ENCODE measurements at regions not wholly inside any gene's neighbourhood (a gene's known extent, or its start where the extent isn't known, plus 50 kb on each side); places are given as distances from the start of the nearest gene placed in this dataset.

GRCh38 chr1:168920456-168921094, 185.9 kb upstream of the ATP1B1 start:
- DNase-seq, result peak in 1 of 3 experiments; percentile 7

- no peak for DNase-seq
Observed at GRCh38 chr1:168921629-168922028, 184.9 kb upstream of the ATP1B1 start.

DNA sequence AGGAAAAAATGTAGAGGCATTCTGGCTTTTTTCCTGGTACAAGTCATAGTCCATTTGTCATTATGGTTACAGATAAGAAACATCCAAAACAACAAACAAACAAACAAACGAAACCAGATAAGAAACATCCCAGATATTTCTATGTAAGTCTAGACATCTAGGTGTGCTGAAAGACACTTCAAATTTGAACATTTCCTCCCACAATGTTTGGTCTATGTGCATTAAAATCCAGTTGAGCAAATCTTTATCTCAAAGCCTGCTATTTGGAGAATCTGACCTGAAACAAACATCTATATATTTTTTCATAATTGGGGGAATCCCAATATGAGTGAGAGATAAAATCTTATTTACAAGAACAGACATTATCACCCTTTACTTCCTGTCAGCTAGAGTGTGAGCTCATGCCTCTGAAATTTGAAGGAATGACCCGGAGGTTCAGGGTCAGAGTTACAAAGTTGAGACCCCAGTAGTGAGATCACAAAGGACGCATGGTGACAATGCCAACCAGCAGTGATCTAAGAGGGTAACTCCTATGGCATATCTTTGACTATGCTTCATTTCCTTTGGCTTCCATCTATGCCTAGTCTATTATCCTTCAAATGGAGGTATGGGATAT, 182.9 kb upstream of the ATP1B1 start:
- no peak for DNase-seq

- no peak for DNase-seq
Observed at GRCh38 chr1:168924976-168925375, 181.5 kb upstream of the ATP1B1 start.

- DNase-seq, result no peak
Observed at GRCh38 chr1:168926236-168926635, 180.3 kb upstream of the ATP1B1 start.

GRCh38 chr1:168932539-168932938, 174.0 kb upstream of the ATP1B1 start:
- DNase-seq, result peak in 1 of 3 experiments; percentile 31

DNA sequence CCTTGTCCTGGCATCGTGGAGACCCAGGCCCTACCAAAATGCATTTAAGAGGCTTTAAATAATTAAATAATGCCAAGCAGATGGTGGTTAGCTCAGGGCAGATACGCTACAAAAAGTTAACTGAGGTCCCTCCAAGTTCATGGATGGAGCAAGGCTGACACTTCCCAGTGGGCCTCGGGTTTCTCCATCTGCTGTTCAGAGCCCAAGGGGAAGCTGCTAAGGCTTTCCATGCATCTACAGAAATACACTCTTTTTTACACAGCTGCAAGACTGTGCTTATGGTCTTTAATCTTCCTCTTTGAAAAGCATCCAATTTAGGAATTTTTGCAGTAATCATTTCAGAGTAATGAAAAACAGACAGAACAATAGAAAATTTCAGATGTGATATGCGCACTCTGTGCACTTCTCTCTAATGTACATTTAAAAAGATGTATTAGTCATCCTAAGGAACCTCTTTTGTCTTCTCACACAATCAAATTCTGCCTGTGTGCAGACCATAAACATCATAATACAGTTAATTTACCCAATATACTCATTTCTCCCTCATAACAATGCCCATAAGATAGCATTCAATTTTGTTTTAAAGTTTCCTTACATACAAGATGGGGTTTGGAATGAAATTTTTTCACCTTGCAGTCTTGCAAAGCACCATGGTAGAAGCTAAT, 173.2 kb upstream of the ATP1B1 start:
- DNase-seq, result no peak

DNA sequence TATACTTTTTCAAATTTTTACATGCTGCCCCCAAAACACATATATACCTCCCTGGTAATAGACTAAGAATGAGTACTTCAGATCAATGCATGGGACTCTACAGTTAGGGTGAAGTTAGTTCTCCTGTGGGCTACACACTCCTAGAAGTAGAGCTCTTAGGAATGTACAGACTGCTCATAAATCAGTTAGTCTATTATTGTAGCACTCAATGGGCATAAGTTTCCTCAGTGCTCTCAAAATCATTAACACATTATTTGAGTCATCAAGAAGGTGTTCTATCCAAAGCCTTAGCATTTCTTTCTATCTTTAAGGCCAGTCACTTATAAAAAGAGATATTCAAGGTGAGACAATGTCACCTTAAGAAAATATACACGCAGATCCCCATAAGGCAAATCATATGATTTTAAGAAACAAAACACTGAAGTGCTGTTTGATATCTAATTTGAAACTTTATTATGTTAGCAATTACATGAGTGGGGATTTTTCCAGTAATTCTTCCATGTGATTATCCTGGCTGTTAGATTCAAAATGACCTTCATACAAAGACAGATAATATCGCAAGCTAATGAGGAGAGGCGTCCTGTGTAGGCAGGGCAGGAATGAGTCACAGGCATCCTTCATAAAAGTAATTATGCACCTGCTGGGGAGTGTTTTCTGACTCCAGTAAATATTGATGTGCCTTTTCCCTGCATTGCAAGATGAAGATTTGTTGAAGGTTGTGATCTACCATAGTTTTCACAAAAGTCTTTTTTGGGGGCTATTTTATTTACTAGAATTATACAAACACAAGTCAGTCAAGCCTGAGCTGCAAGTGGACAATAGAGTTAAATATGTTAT, 167.2 kb upstream of the ATP1B1 start:
- DNase-seq, result peak in 2 of 3 experiments; percentile 39 to 81

DNA sequence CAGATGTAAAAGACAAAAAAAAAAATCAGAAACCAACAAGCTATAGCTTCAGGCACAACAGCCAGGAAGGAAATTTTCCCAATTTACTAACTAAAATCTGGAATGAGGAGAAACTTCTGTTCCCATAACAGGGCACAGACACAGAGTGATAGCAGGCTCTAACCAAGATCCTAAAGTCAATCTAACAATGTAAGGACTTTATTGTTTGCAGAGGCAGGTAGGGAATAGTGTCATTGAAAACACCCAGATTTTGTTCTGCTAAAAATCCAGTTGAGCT, 166.6 kb upstream of the ATP1B1 start:
- DNase-seq, result peak in 1 of 3 experiments; percentile 55

- no peak for DNase-seq
Observed at GRCh38 chr1:168941640-168942039, 164.8 kb upstream of the ATP1B1 start.

- no peak for DNase-seq
Observed at GRCh38 chr1:168942165-168942564, 164.3 kb upstream of the ATP1B1 start.

GRCh38 chr1:168945870-168946269, 160.6 kb upstream of the ATP1B1 start:
- no peak for DNase-seq

- DNase-seq, result peak in 2 of 3 experiments; percentile 18 to 40
Observed at GRCh38 chr1:168947041-168947440, 159.4 kb upstream of the ATP1B1 start.

- DNase-seq, result no peak
Observed at GRCh38 chr1:168949672-168950071, 156.8 kb upstream of the ATP1B1 start.

GRCh38 chr1:168957818-168958217, 148.7 kb upstream of the ATP1B1 start:
- DNase-seq, result no peak

DNA sequence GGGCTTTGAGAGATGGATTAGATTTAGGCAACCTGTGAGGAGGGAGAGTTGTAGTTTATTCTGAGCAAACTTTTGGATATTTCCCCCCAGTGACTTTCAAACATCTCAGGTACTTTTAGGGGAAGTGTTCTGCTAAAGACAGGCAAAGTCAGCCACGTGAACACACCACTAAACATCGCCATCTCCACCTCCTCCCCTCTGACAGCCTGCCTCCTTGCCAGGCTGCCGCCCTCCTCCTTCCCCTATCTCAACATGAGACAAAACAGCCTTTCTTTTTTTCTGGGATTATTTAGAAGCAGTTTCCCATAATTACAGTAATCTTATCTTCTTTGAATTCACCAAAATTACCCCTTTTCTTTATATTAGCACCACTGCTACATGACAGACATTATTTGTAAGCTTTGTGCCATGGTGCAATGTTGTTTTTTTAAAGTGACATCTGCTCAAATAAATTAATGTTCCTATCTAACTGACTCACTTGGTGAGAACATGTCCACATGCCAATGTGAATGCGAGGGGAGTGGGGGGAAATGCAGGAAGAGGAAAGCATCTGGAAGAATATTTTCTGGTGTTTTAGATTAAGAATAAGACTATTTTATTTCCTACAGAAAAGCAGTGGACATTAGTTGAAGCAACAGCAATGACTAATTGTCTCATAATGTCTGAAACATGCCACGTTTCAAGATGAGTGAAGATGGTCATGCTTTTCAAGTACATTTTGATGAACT, 147.8 kb upstream of the ATP1B1 start:
- DNase-seq, result no peak

- DNase-seq, result no peak
Observed at GRCh38 chr1:168959382-168959781, 147.1 kb upstream of the ATP1B1 start.

DNA sequence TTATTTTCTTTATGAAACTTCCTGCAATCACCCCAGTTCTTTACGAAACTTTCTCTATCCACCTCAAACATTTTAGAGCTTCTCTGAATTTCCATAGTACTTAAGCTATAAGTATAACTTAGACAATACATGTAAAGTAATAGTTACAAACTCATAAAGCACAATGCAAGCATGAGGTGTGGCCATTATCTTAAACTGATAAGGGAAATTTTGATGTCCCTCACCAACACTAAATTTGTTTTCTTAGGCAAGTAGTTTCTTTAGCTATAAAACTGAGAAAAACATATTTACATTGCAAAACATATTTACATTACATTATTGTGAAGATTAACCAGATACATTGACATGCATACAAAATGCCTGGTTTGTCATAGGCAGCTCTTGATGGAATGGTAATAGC, 146.4 kb upstream of the ATP1B1 start:
- DNase-seq, result no peak

DNA sequence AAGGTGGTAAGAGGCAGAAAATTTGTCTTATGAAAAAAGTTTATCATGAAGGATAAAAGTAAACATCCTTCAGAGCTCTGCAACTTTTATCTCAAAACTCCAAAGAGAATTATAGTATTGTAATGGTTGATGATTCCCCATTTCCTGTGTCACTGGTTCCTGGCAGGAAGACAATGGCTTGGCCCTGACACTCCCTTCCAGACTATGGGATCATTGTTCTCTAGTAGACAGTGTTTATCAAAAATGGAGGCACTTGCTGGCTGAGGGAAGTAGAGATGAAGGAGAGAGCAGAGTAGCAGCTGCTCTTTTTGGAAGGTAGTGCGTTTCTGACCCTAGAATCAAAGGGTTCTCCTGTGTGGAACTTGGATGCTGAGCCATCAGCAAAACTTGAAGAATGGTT, 145.9 kb upstream of the ATP1B1 start:
- DNase-seq, result no peak

GRCh38 chr1:168963601-168964000, 142.9 kb upstream of the ATP1B1 start:
- DNase-seq, result no peak

DNA sequence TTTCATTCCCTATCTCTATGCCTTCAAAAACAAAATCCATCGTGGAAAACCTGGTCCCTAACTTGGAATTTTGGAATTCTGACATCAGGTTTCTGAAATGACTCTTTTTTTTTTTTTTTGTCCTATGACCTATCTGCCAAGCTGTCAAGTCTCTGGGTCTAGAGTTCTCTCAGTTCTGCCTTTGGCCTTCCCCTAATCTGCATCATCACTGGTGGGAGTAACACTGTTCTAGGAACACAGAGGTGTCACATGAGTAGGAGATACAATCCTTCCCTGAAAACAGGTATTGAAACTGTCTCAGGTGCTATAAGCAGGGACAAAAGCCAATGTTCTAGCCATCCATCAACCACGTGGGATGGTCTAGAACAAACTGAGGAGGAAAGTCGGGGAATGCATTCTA, 142.0 kb upstream of the ATP1B1 start:
- no peak for DNase-seq

GRCh38 chr1:168966217-168966616, 140.3 kb upstream of the ATP1B1 start:
- no peak for DNase-seq

- no peak for DNase-seq
Observed at GRCh38 chr1:168966636-168967035, 139.9 kb upstream of the ATP1B1 start.
